Panc1 (cell line): ENCODE measurements at regions not wholly inside any gene's neighbourhood (a gene's known extent, or its start where the extent isn't known, plus 50 kb on each side); places are given as distances from the start of the nearest gene placed in this dataset.

Experiments used
- CTCF ChIP-seq: fragments of 450-650 bp; IDR thresholded peaks from 2 replicates; pipeline ENCODE4 v1.5.1; 2017; ENCODE audit warnings: mild to moderate bottlenecking
- POLR2AphosphoS5 ChIP-seq: IDR thresholded peaks from 2 replicates; pipeline ENCODE4 v1.6.1; 2012; ENCODE audit warnings: mild to moderate bottlenecking, low read depth, low read length, moderate library complexity
- REST ChIP-seq, 2 experiments: IDR thresholded peaks; 2 replicates each; pipeline ENCODE4 v1.6.1; 2011 to 2012; ENCODE audit warnings: low read depth in 2 of 2, control low read depth in 1 of 2, low read length in 1 of 2, mild to moderate bottlenecking in 1 of 2, moderate library complexity in 1 of 2; ENCODE audit not compliant: insufficient read depth in 1 of 2
- TCF7L2 ChIP-seq: IDR thresholded peaks from 2 replicates; pipeline ENCODE4 v1.6.1; 2011; ENCODE audit warnings: mild to moderate bottlenecking, low read depth, low read length, inconsistent platforms

GRCh38 chr15:70306582-70306981 lies 208.9 kb upstream of the TLE3 start:
- TF ChIP-seq CTCF (no peak), TCF7L2 (no peak), POLR2AphosphoS5 (no peak), REST (IDR thresholded peaks at IDR 0.05; ENCODE audit: insufficient read depth in 1 of 2, low read depth in 2 of 2, low read length in 1 of 2) (no peak)
